Peyer's patch (tissue), 4 donors: ENCODE measurements at regions not wholly inside any gene's neighbourhood (a gene's known extent, or its start where the extent isn't known, plus 50 kb on each side); places are given as distances from the start of the nearest gene placed in this dataset.
A peak's percentile ranks its signal among the peaks of the same experiment; 100 is the strongest.

ENCODE experiments used
- DNase-seq, 3 donors: peaks; one replicate each; pipeline ENCODE4 v3.0.0-alpha.2; 2017 to 2019
- H3K27ac ChIP-seq, 4 donors: fragments of 200-600 bp; sonication (generic); one replicate each; pipeline ENCODE4 v1.5.1; 2016 to 2019
- H3K27me3 ChIP-seq, 2 donors: fragments of 200-600 bp; sonication (generic); one replicate each; pipeline ENCODE4 v1.5.1; 2019
- H3K36me3 ChIP-seq, 3 donors: fragments of 200-600 bp; sonication (generic); one replicate each; pipeline ENCODE4 v1.5.1; 2016 to 2019
- H3K4me1 ChIP-seq, 4 donors: fragments of 200-600 bp; sonication (generic); one replicate each; pipeline ENCODE4 v1.5.1; 2016 to 2019
- H3K4me3 ChIP-seq, 4 donors: fragments of 200-600 bp; sonication (generic); 1 replicate in 3 of 4; 2 replicates in 1 of 4; pipeline ENCODE4 v1.5.1; 2016 to 2019; ENCODE audit warnings: mild to moderate bottlenecking in 1 of 4
- H3K9me3 ChIP-seq, 4 donors: fragments of 200-600 bp; sonication (generic); one replicate each; pipeline ENCODE4 v1.5.1; 2016 to 2019; ENCODE audit warnings: mild to moderate bottlenecking in 1 of 4
- CTCF ChIP-seq, 6 experiments: fragments of 450-650 bp in 4 of 6; fragments of 200-600 bp in 2 of 6; sonication (generic) in 1 of 6; IDR thresholded peaks; one replicate each; pipeline ENCODE4 v1.5.1; 2017 to 2019; ENCODE audit warnings: antibody characterized with exemption in 6 of 6, mild to moderate bottlenecking in 3 of 6, moderate library complexity in 1 of 6
- POLR2A ChIP-seq, 2 donors: fragments of 450-650 bp; IDR thresholded peaks; one replicate each; pipeline ENCODE4 v1.5.1; 2017; ENCODE audit warnings: antibody characterized with exemption in 2 of 2, mild to moderate bottlenecking in 2 of 2, moderate library complexity in 2 of 2

DNA sequence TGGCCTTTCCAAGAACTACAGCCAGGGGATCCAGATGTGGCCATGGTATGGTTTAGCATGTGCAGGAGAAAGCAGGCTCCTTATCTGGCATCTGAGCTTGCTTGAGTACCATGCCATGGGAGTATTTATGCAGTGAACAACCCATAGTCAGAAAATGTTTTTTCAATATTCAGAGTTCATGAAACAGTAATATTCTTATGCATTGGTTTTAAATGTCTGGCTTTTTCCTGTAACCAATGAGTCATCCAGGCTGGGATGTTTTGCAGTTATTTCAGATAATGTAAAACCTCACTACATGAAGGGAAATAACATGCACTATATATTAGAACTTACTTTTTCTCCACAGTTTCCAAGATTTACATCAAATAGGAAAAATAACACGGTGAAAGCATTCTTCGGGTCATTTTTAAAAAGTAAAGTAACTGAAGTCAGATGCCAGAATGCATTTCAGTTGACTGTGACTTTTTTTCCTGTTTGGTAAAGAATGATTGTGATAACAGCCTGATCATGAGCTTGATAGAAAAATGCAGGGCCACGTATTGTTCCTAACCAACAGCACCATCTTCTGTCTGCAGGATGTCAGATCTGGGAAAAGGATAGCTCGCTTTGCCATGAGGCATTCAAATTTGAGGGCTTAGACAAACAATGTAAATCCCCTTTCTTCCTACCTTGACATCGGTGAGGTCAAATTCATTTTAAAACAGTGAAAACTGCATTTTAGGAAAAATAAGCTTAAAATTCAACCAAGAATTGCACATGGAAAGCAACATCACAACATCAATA, 152.8 kb downstream of the DSC3 start:
- no peaks in the 10 kb centered on the region for H3K36me3 ChIP-seq
- no peaks in the 10 kb centered on the region for H3K27me3 ChIP-seq
- TF ChIP-seq CTCF (IDR thresholded peaks at IDR 0.05): peak in 2 of 6 experiments; percentile 11 to 23
- TF ChIP-seq POLR2A (IDR thresholded peaks at IDR 0.05): no peak
- H3K4me1 ChIP-seq: no peaks in the 10 kb centered on the region
- H3K27ac ChIP-seq: no peak overlapping the region
- DNase-seq: no peak
- H3K4me3 ChIP-seq: no peak overlapping the region
- H3K9me3 ChIP-seq: no peaks in the 10 kb centered on the region

DNA sequence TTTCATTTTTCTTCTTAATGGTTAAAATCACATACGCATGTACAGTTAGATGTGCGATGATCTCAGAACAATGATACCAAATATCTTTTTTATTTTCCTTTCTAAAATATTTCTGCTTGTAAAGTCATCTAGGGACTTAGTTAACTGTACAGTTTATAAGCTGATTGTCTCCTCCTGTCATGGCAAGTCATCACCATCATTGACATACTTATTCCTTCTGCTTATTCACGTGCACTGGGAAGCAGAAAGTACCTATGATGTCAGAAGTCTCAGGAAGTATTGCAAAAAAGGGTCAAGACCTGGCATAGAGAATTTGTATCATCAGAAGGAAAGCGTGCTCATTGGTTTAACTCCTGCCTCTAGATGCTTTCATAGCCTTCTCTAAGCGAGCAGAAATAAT, 154.2 kb downstream of the DSC3 start:
- H3K4me1 ChIP-seq: no peaks in the 10 kb centered on the region
- DNase-seq: no peak
- no peaks in the 10 kb centered on the region for H3K36me3 ChIP-seq
- no peak overlapping the region for H3K27ac ChIP-seq
- no peak for TF ChIP-seq POLR2A (IDR thresholded peaks at IDR 0.05)
- no peak for TF ChIP-seq CTCF (IDR thresholded peaks at IDR 0.05)
- no peaks in the 10 kb centered on the region for H3K9me3 ChIP-seq
- H3K27me3 ChIP-seq: no peaks in the 10 kb centered on the region
- no peak overlapping the region for H3K4me3 ChIP-seq

- Histone ChIP-seq H3K4me3 (no peak overlapping the region), H3K27ac (no peak overlapping the region), H3K4me1 (no peaks in the 10 kb centered on the region), H3K9me3 (no peaks in the 10 kb centered on the region), H3K27me3 (no peaks in the 10 kb centered on the region), H3K36me3 (no peaks in the 10 kb centered on the region)
- no peak for DNase-seq
- TF ChIP-seq CTCF (IDR thresholded peaks at IDR 0.05) (no peak), POLR2A (IDR thresholded peaks at IDR 0.05) (no peak)
Observed at GRCh38 chr18:30886998-30887397, 155.5 kb downstream of the DSC3 start.

DNA sequence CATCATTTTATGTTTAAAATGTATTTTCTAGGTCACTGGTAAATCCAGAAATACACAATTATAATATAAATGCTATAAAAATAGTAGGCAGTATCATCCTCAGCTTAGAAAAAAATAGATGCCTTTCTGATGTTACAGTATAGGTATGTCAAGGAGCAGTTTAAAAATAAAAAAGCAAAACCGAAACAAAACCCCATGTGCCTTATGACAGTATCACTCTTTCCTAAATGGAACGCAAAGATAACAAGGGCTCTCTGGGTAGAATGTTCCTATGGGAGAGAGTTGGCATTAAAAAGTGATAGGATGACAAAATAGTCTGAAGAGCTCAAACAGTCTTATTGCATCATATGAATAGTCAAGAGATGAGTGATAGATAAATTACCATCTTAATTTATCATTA, 172.1 kb downstream of the DSC3 start:
- Histone ChIP-seq H3K9me3 (no peaks in the 10 kb centered on the region), H3K27ac (no peak overlapping the region), H3K36me3 (no peaks in the 10 kb centered on the region), H3K4me3 (no peak overlapping the region), H3K27me3 (no peaks in the 10 kb centered on the region), H3K4me1 (no peaks in the 10 kb centered on the region)
- TF ChIP-seq CTCF (IDR thresholded peaks at IDR 0.05): no peak
- TF ChIP-seq POLR2A (IDR thresholded peaks at IDR 0.05): no peak
- no peak for DNase-seq

- no peak overlapping the region for H3K27ac ChIP-seq
- H3K4me1 ChIP-seq: no peaks in the 10 kb centered on the region
- no peak for TF ChIP-seq CTCF (IDR thresholded peaks at IDR 0.05)
- no peak for TF ChIP-seq POLR2A (IDR thresholded peaks at IDR 0.05)
- H3K9me3 ChIP-seq: no peaks in the 10 kb centered on the region
- H3K4me3 ChIP-seq: no peak overlapping the region
- H3K27me3 ChIP-seq: no peaks in the 10 kb centered on the region
- no peak for DNase-seq
- no peaks in the 10 kb centered on the region for H3K36me3 ChIP-seq
Observed at GRCh38 chr18:30862900-30863299, 179.6 kb downstream of the DSC3 start.
